GM21423 (cell line): ENCODE measurements at regions not wholly inside any gene's neighbourhood (a gene's known extent, or its start where the extent isn't known, plus 50 kb on each side); places are given as distances from the start of the nearest gene placed in this dataset.
A peak's percentile ranks its signal among the peaks of the same experiment; 100 is the strongest.
"Not testable (repeated sequence)": the region's sequence is repeated elsewhere in the genome, so short reads cannot be mapped to it uniquely, and the experiment has no call there.

ENCODE experiments used
- ATAC-seq: cut with Tn5 transposase; IDR thresholded peaks from one replicate; pipeline ENCODE4 v1.9.1; 2021; ENCODE audit warnings: mild to moderate bottlenecking, moderate library complexity; ENCODE audit not compliant: unreplicated experiment

- no peak for ATAC-seq
Measured at GRCh38 chr5:42950116-42950455, 90.0 kb downstream of the ANXA2R start.

DNA sequence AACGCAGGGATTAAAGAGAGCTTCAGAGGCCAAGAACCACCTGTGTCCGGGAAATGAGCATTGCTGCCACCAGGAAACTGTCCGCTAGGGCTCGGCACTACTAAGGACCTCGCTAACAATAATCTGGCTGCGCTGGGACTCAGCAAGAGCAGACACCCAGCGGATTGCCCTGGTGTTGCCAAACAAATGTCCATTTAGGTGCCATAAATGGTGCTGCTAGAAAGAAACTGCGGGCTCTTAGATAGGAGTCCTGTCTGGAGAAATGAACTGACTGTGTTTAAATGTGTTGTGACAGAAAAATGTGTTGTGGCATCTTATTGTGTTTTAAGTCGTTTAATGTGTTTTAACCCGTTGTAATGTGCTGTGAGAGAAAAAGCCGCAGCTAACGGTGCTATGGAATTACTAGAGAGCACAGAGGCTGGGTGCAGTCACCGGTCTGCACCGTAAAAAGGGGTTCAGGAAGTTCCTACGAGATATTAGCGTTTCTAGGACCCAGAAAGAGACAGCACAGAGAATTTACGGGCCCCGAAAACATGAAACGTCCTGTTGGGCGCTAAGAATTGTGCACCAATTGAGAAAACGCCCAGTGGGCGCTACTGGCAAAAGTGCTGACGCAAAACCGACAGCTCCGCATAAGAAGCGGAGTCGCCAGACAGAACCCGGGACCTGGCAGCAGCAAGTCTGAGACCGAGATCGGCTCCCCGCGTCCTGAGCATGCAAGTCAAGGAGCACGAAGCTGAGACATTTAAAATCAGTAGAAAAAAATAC is 90.6 kb downstream of the ANXA2R start:
- ATAC-seq = peak; percentile 70

DNA sequence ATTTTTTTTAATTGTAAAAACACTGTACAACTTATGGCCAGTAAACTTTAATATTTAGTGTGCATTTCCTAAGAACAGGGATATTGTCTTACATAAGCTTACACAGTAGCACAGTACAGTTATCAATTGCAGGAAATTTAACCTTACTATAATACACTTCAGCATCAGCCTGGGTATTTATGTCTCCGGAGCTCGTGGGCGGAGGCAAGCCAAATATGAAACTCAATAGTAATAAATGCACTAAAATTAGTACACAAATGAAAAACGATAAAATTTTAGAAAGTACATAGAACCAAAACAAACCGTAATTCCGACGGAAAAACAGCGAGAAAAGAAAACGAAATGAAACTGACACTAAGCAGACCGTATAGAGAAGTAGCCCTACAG is 91.2 kb downstream of the ANXA2R start:
- no peak for ATAC-seq

GRCh38 chr5:42944989-42945388 is 95.1 kb downstream of the ANXA2R start:
- ATAC-seq = no peak

DNA sequence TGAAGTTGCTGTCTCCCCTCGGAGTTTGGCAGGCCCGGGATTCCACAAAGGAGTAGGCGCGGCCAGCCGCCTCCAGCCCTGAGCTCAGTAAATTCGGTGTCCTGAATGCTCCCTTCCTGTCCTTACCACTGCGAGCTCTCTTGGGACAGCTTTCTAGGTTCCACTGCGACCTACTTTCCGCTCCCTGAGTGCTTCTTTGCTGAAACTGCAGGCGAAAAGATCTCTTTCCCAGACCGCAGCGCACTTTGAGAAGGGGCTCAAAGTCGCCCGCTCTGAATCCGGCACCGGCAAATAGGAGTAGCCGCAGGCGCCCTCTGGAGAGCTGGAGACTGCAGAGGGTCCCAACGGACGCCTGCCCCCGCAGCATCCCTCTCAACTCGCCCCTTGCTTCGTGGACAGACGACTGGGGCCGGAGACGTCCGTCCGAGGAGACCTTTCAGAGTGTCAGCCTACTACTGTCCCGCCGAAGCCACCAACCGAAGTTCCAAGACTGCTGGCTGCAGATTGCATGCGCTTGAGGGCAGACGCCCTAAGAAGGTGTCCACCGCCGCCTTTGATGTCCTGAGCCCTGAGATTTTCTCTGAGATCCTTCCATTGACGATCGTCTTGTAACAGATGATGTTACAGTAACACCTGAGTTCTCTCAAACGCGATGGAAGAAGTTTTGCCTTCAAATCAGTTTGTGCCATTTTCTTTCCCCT is 96.0 kb downstream of the ANXA2R start:
- no peak for ATAC-seq

- no peak for ATAC-seq
Measured at GRCh38 chr5:42940853-42941252, 99.3 kb downstream of the ANXA2R start.

DNA sequence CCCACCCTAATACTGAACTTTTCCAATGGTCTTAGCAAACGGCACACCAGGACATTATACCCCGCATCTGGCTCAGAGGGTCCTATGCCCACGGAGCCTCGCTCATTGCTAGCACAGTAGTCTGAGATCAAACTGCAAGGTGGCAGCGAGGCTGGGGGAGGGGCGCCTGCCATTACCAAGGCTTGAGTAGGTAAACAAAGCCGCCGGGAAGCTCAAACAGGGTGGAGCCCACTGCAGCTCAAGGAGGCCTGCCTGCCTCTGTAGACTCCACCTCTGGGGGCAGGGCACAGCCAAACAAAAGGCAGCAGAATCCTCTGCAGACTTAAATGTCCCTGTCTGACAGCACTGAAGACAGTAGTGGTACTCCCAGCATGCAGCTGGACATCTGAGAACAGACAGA is 108.1 kb downstream of the ANXA2R start:
- not testable (repeated sequence) for ATAC-seq

DNA sequence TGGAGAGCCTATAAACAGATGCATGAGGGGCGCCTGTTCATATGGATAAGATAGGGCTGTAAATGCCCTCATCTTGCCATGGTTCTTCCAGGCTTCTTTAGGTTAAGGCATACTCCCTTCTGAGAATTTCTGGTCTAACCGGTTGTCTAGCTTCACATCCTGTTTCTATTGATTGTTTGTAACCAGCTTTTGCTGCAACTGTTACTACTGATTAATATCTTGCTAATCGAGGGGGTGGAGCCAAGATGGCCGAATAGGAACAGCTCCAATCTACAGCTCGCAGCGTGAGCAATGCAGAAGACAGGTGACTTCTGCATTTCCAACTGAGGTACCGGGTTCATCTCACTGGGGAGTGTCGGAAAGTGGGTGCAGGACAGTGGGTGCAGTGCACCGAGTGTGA is 108.7 kb downstream of the ANXA2R start:
- ATAC-seq = not testable (repeated sequence)

DNA sequence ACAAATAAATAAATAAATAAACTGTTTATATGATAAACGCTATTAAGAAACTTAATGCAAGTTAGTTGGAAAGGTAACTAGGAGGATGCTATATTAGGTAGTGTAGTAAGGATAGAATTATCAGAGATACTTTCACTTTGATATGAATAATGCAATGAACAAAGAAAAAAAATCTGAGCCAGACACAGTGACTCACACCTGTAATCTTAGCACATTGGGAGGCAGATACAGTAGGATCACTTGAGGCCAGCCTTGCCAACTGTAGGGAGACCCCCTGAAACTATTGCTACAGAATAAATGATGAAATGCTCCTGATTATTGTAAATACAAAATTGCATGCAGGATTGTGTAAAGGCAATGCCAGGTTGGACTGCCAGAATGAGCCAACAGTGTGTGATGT is 109.2 kb downstream of the ANXA2R start:
- ATAC-seq = no peak

DNA sequence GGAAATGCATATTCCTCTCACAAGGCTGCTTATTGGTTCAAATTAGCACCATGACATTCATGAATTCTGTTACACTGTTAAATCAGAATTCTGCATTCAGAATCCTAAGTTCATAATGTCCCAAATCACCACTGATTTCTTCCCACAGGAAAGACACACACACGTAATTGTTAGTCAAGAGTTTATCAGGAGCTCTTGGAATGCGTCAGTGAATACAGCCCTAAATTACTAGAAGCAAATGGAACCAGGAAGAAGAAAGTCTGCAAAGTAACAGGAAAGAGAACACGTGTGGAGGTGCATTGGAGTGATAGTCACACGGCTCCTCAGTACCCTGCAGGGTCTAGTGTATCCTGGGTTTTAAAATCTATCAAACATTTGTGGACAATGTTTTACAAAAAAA is 110.2 kb downstream of the ANXA2R start:
- no peak for ATAC-seq

DNA sequence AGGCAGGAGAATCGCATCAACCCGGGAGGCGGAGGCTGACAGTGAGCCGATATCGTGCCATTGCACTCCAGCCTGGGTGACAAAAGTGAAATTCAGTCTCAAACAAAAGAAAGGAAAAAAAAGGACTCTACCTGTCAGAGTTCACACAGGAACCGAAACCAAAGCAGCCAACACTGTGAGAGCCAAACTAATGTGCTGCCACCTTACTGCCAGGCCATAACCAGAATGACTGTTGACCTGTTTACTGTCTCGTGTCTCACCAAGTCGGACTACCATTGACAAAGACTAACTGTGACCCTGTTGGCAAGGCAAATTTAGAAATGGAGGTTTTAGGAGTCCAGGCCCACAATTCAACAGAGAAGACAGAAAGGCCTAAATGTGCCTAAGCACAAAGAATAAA is 112.4 kb downstream of the ANXA2R start:
- ATAC-seq = peak; percentile 87

GRCh38 chr5:42924686-42925085 is 113.0 kb upstream of the SELENOP start:
- ATAC-seq = no peak

- no peak for ATAC-seq
Measured at GRCh38 chr5:42924226-42924625, 112.5 kb upstream of the SELENOP start.

- ATAC-seq = no peak
Measured at GRCh38 chr5:42923710-42924109, 112.0 kb upstream of the SELENOP start.

- no peak for ATAC-seq
Measured at GRCh38 chr5:42919600-42919999, 107.9 kb upstream of the SELENOP start.

- no peak for ATAC-seq
Measured at GRCh38 chr5:42915306-42915866, 103.7 kb upstream of the SELENOP start.

- no peak for ATAC-seq
Measured at GRCh38 chr5:42912184-42912798, 100.6 kb upstream of the SELENOP start.

DNA sequence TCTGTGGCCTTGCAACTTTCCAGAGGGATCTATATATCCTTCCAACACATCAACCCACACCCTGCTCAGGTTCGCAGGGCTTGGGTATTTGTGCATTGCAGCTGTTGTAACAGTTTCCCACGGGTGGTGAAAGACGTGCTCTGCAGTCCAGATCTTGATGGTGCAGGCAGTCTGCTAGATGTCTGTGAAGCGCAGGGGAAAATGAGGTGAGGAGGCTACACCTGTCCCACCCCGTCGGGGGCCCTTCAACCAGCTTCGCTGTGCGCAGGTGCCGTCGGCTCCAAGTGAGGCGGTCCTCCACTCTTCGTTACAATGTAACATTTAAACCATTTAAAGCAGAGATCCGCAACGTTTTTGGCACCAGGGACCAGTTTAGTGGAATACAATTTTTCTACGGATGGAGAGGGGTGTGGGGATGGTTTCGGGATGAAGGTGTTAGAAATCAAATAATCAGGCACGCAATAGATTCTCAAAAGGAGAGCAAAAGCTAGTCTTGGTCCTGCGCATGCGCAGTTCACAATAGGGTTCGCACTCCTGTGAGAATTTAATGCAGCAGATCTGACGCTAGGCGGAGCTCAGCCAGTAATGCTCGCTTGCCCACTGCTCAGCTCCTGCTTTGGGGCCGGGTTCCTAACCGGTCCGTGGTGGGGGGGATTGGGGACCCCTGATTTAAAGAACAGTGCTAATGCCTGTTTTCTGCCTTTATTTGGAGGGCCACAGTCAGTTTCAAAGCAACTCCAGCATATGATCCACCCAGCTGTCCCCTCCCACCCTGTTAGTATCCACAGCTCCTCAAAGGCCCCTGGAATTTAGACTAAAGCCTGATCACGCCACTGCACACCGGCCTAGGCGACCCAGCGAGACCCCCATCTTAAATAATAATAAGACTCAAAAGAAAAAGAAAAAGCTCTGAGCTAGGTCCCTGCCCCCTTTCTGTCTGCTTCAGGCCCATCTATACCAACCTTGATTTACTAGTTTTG is 97.1 kb upstream of the SELENOP start:
- ATAC-seq = peak; percentile 95

DNA sequence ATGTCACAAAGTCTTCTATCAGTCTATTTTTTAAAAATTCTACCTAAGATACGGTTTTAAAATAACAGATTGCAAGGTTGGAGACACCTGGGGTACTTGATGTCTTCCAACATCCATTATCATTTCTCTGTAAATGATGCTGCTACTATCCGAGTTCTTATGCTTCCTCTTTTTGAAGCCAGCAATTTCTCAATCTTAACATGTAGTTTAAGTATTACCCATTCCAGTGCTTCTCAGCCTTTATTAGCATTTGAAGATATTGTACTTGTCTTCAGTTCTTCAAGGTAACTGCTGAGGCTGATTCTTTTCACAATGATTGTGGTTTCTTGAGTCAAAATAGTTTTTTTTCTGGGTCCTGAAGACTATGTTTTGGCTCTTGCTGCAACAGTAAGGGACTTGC is 96.4 kb upstream of the SELENOP start:
- no peak for ATAC-seq

GRCh38 chr5:42905827-42906226 is 94.1 kb upstream of the SELENOP start:
- no peak for ATAC-seq

GRCh38 chr5:42900734-42901133 is 89.0 kb upstream of the SELENOP start:
- ATAC-seq = no peak
